ENCODE measurements at regions not wholly inside any gene's neighbourhood (a gene's known extent, or its start where the extent isn't known, plus 50 kb on each side); places are given as distances from the start of the nearest gene placed in this dataset.
"Not testable (repeated sequence)": the region's sequence is repeated elsewhere in the genome, so short reads cannot be mapped to it uniquely, and the experiment has no call there.

GRCh38 chr18:30772170-30772569, 270.4 kb downstream of the DSC3 start:
- TF ChIP-seq CTCF (conservative IDR thresholded peaks at IDR 0.05; ENCODE audit: low read depth, low read length); EZH2 (IDR thresholded peaks at IDR 0.05; ENCODE audit: borderline replicate concordance, low read depth, low read length, poor library complexity, severe bottlenecking): not testable (repeated sequence)

Measured in A673 (cell line).